LNCaP clone FGC (cell line): ENCODE measurements at regions not wholly inside any gene's neighbourhood (a gene's known extent, or its start where the extent isn't known, plus 50 kb on each side); places are given as distances from the start of the nearest gene placed in this dataset.

Experiments used
- DNase-seq: peaks from one replicate; pipeline ENCODE4 v3.0.0-alpha.2; 2011; ENCODE audit warnings: low read depth
- H3K4me3 ChIP-seq: 2 replicates; pipeline ENCODE4 v1.5.1; 2011; ENCODE audit warnings: mild to moderate bottlenecking, low read depth, low read length, control low read depth
- TF ChIP-seq, protein P1 (sequence below): IDR thresholded peaks from 2 replicates; pipeline ENCODE4 v1.5.1; 2012; ENCODE audit warnings: mild to moderate bottlenecking; ENCODE audit not compliant: control insufficient read depth, insufficient read depth; ENCODE audit errors: extremely low read depth

- TF ChIP-seq, protein P1, sequence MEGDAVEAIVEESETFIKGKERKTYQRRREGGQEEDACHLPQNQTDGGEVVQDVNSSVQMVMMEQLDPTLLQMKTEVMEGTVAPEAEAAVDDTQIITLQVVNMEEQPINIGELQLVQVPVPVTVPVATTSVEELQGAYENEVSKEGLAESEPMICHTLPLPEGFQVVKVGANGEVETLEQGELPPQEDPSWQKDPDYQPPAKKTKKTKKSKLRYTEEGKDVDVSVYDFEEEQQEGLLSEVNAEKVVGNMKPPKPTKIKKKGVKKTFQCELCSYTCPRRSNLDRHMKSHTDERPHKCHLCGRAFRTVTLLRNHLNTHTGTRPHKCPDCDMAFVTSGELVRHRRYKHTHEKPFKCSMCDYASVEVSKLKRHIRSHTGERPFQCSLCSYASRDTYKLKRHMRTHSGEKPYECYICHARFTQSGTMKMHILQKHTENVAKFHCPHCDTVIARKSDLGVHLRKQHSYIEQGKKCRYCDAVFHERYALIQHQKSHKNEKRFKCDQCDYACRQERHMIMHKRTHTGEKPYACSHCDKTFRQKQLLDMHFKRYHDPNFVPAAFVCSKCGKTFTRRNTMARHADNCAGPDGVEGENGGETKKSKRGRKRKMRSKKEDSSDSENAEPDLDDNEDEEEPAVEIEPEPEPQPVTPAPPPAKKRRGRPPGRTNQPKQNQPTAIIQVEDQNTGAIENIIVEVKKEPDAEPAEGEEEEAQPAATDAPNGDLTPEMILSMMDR, result no peak
- H3K4me3 ChIP-seq, result no peak overlapping the region
- no peak for DNase-seq
Measured at GRCh38 chr10:110420401-110421193, 77.1 kb upstream of the DUSP5 start.

- no peak overlapping the region for H3K4me3 ChIP-seq
- no peak for DNase-seq
- TF ChIP-seq, protein P1, result no peak
Measured at GRCh38 chr10:110421512-110422138, 76.1 kb upstream of the DUSP5 start.

DNA sequence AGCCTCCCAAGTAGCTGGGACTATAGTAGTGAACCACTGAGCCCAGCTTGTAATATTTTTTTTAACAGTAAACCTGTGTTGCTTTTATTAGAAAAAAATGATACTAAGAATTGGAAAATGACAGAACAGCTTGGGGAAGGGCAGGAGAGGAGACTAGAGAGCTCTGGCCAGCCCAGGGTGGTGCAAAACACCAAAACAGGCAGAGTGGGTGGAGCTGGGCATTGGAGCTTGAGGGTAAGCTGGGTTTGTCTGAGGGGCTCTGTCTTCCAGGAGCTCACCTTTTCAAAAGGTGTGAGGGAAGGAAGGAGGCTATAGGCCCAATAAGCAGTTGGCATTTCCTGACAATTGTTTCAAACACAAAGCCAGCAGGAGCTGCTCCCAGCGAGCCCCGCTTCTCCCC lies 75.2 kb upstream of the DUSP5 start:
- no peak overlapping the region for H3K4me3 ChIP-seq
- no peak for DNase-seq
- TF ChIP-seq, protein P1, result no peak

DNA sequence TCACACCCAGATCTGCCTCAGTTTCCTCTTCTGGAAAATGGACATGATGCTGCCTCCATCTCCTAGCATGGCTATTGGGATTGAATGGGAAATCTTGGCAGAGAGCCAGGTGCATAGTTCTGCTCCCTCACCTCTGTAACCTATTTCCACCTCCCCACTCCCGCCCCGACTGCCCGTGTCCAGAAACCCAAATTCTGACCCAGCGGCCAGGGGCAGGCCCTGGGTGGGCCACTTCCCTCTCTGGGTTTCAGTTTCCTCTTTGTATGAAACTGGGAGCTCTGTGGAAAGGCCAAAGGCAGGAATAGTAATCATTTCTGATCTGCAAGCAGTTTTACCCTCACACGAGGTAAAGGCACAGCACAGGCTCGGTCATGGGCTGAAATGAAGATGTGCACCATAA lies 74.1 kb upstream of the DUSP5 start:
- no peak overlapping the region for H3K4me3 ChIP-seq
- DNase-seq, result no peak
- TF ChIP-seq, protein P1, result no peak

DNA sequence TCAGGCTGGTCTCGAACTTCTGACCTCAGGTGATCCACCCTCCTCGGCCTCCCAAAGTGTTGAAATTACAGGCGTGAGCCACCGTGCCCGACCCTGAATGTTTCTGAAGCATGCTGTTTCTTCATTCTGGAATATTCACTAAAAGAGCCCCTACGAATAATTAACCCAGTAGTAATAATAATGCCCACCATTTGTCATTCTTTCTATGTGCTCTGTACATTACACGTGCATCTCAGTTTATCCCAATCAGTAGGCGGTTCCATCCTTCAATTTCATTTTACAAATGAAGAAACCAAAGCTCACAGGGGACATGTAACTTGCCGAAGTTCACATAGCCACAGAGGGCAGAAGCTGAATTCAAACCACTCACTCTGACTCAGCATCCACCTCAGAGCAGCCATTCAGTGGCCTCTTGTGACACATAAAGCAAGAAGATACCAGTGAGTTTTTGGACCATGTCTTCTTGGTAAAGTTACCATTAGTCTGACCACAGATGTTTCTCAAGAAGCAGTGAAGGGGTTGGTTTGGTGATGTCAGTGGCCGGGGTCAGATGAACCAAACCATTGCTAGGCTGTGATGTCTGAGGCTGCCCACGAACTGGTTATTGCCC lies 71.9 kb upstream of the DUSP5 start:
- TF ChIP-seq, protein P1, result no peak
- H3K4me3 ChIP-seq, result no peak overlapping the region
- DNase-seq, result no peak

DNA sequence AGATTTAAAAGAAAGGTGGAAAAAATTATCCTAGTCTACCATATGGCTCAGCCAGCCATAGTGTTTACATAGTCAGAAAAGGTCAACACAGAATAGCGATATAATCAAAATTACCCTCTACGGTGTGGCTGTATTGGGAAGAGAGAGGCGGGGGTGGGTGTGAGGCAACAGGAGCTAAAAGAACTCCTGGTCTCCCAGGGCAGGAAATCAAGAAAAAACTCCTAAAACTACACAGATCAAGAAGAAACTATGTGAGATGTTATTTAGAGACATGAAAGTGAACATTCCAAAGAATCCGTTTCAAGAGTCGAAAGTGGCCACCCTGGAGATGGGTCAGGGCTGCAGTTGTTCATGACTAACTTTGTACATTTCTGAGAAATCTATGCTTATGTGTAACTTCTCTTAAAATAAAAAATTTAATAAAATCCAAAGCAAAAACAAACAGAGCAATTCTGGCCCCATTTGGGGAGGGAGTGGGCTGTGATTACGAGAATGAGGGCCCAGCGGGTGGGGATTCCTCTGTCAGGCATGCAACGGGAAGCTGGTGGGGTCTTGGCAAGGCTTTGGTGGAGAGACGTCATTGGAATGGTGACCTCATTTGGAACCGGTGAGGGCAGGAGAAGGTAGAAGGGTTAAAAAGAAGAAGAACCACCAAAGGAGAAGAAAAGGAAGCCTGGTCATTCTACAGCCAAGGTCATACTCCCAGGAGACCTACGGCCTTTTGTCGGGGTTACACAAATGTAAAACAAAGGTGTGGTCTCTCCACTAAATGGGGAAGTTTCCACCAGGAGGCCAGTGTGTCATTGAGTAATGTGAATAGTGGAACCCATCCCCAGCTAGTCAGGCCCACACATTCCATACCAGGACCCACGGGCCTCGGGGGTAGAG lies 71.2 kb upstream of the DUSP5 start:
- H3K4me3 ChIP-seq, result no peak overlapping the region
- DNase-seq, result peak; percentile 21
- TF ChIP-seq, protein P1, result no peak
